ENCODE measurements at regions not wholly inside any gene's neighbourhood (a gene's known extent, or its start where the extent isn't known, plus 50 kb on each side); places are given as distances from the start of the nearest gene placed in this dataset.

GRCh38 chr3:148455098-148455497 lies 242.6 kb upstream of the AGTR1 start:
- DNase-seq (ENCODE audit: low spot score) = no peak
- no peak for TF ChIP-seq CTCF (IDR thresholded peaks at IDR 0.05)
- H3K27me3 Mint-ChIP-seq (ENCODE audit: low read depth) = no peaks in the 10 kb centered on the region

GRCh38 chr3:148457886-148458285 lies 239.8 kb upstream of the AGTR1 start:
- Mint-ChIP-seq H3K36me3 (ENCODE audit: low read depth) (peaks cover 3% of the 10 kb centered on the region), H3K4me1 (ENCODE audit: low read depth) (no peaks in the 10 kb centered on the region), H3K27ac (ENCODE audit: unreplicated experiment) (no peak overlapping the region), H3K27me3 (ENCODE audit: low read depth) (no peaks in the 10 kb centered on the region), H3K9me3 (ENCODE audit: low read depth) (peaks cover 4% of the 10 kb centered on the region), H3K4me3 (ENCODE audit: unreplicated experiment) (no peak overlapping the region)
- no peak for DNase-seq (ENCODE audit: low spot score)
- TF ChIP-seq CTCF (IDR thresholded peaks at IDR 0.05) = no peak

More at GRCh38 chr3:148455098-148455497, 242.6 kb upstream of the AGTR1 start:
- no peaks in the 10 kb centered on the region for H3K9me3 Mint-ChIP-seq (ENCODE audit: low read depth)
- H3K36me3 Mint-ChIP-seq (ENCODE audit: low read depth) = no peaks in the 10 kb centered on the region
- H3K27ac Mint-ChIP-seq (ENCODE audit: unreplicated experiment) = no peak overlapping the region
- no peaks in the 10 kb centered on the region for H3K4me1 Mint-ChIP-seq (ENCODE audit: low read depth)
- no peak overlapping the region for H3K4me3 Mint-ChIP-seq (ENCODE audit: unreplicated experiment)

GRCh38 chr3:148459931-148460513 lies 237.7 kb upstream of the AGTR1 start:
- no peaks in the 10 kb centered on the region for H3K27me3 Mint-ChIP-seq (ENCODE audit: low read depth)

GRCh38 chr3:148460686-148461085 lies 237.0 kb upstream of the AGTR1 start:
- DNase-seq (ENCODE audit: low spot score) = no peak
- H3K4me3 Mint-ChIP-seq (ENCODE audit: unreplicated experiment) = no peak overlapping the region
- peaks cover 3% of the 10 kb centered on the region for H3K36me3 Mint-ChIP-seq (ENCODE audit: low read depth)
- no peak overlapping the region for H3K27ac Mint-ChIP-seq (ENCODE audit: unreplicated experiment)
- H3K4me1 Mint-ChIP-seq (ENCODE audit: low read depth) = peaks cover 6% of the 10 kb centered on the region
- H3K9me3 Mint-ChIP-seq (ENCODE audit: low read depth) = peaks cover 4% of the 10 kb centered on the region
- no peaks in the 10 kb centered on the region for H3K27me3 Mint-ChIP-seq (ENCODE audit: low read depth)
- no peak for TF ChIP-seq CTCF (IDR thresholded peaks at IDR 0.05)

More at GRCh38 chr3:148459931-148460513, 237.7 kb upstream of the AGTR1 start:
- H3K36me3 Mint-ChIP-seq (ENCODE audit: low read depth) = peaks cover 3% of the 10 kb centered on the region
- H3K27ac Mint-ChIP-seq (ENCODE audit: unreplicated experiment) = no peak overlapping the region
- H3K4me1 Mint-ChIP-seq (ENCODE audit: low read depth) = peaks cover 6% of the 10 kb centered on the region
- no peak overlapping the region for H3K4me3 Mint-ChIP-seq (ENCODE audit: unreplicated experiment)
- no peak for DNase-seq (ENCODE audit: low spot score)
- TF ChIP-seq CTCF (IDR thresholded peaks at IDR 0.05) = peak; percentile 77
- peaks cover 4% of the 10 kb centered on the region for H3K9me3 Mint-ChIP-seq (ENCODE audit: low read depth)

- H3K4me3 Mint-ChIP-seq (ENCODE audit: unreplicated experiment) = no peak overlapping the region
- H3K9me3 Mint-ChIP-seq (ENCODE audit: low read depth) = peaks cover 4% of the 10 kb centered on the region
Observed at GRCh38 chr3:148464246-148464645, 233.5 kb upstream of the AGTR1 start.

More at GRCh38 chr3:148464246-148464645, 233.5 kb upstream of the AGTR1 start:
- no peak overlapping the region for H3K27ac Mint-ChIP-seq (ENCODE audit: unreplicated experiment)
- peaks cover 3% of the 10 kb centered on the region for H3K36me3 Mint-ChIP-seq (ENCODE audit: low read depth)
- no peaks in the 10 kb centered on the region for H3K27me3 Mint-ChIP-seq (ENCODE audit: low read depth)
- H3K4me1 Mint-ChIP-seq (ENCODE audit: low read depth) = peaks cover 9% of the 10 kb centered on the region
- TF ChIP-seq CTCF (IDR thresholded peaks at IDR 0.05) = no peak
- no peak for DNase-seq (ENCODE audit: low spot score)

Data from chondrocyte (in vitro differentiated cells).